ENCODE measurements at regions not wholly inside any gene's neighbourhood (a gene's known extent, or its start where the extent isn't known, plus 50 kb on each side); places are given as distances from the start of the nearest gene placed in this dataset.
"Not testable (repeated sequence)": the region's sequence is repeated elsewhere in the genome, so short reads cannot be mapped to it uniquely, and the experiment has no call there.

GRCh38 chr6:76764057-76764456, 691.6 kb upstream of the IMPG1 start:
- no peaks in the 10 kb centered on the region for H3K27me3 ChIP-seq
- H3K27ac ChIP-seq = peak overlapping the region in 2 of 4 donors; percentile 5 to 26
- DNase-seq = no peak
- no peaks in the 10 kb centered on the region for H3K9me3 ChIP-seq
- no peak overlapping the region for H3K4me3 ChIP-seq
- TF ChIP-seq POLR2A (IDR thresholded peaks at IDR 0.05) (no peak), CTCF (IDR thresholded peaks at IDR 0.05) (no peak)
- no peaks in the 10 kb centered on the region for H3K36me3 ChIP-seq
- no peaks in the 10 kb centered on the region for H3K4me1 ChIP-seq

- no peak for TF ChIP-seq POLR2A (IDR thresholded peaks at IDR 0.05)
- no peak for TF ChIP-seq CTCF (IDR thresholded peaks at IDR 0.05)
- no peaks in the 10 kb centered on the region for H3K9me3 ChIP-seq
- no peak overlapping the region for H3K4me3 ChIP-seq
- no peak for DNase-seq
- no peak overlapping the region for H3K27ac ChIP-seq
- no peaks in the 10 kb centered on the region for H3K27me3 ChIP-seq
- no peaks in the 10 kb centered on the region for H3K4me1 ChIP-seq
- H3K36me3 ChIP-seq = no peaks in the 10 kb centered on the region
Measured at GRCh38 chr6:76752841-76753240, 680.4 kb upstream of the IMPG1 start.

- H3K4me1 ChIP-seq, H3K27ac ChIP-seq, DNase-seq, H3K9me3 ChIP-seq, H3K4me3 ChIP-seq, H3K36me3 ChIP-seq, H3K27me3 ChIP-seq: not testable (repeated sequence)
Measured at GRCh38 chr6:76745388-76745787, 672.9 kb upstream of the IMPG1 start.

GRCh38 chr6:76744151-76744720, 671.8 kb upstream of the IMPG1 start:
- H3K4me1 ChIP-seq, H3K36me3 ChIP-seq, H3K9me3 ChIP-seq, H3K4me3 ChIP-seq, H3K27ac ChIP-seq, DNase-seq, H3K27me3 ChIP-seq: not testable (repeated sequence)

- Histone ChIP-seq H3K27ac (no peak overlapping the region), H3K4me1 (no peaks in the 10 kb centered on the region), H3K36me3 (no peaks in the 10 kb centered on the region), H3K4me3 (no peak overlapping the region), H3K27me3 (no peaks in the 10 kb centered on the region), H3K9me3 (no peaks in the 10 kb centered on the region)
- no peak for TF ChIP-seq POLR2A (IDR thresholded peaks at IDR 0.05)
- TF ChIP-seq CTCF (IDR thresholded peaks at IDR 0.05) = no peak
- DNase-seq = no peak
Measured at GRCh38 chr6:76742919-76743318, 670.5 kb upstream of the IMPG1 start.

GRCh38 chr6:76719449-76719848, 647.0 kb upstream of the IMPG1 start:
- no peaks in the 10 kb centered on the region for H3K27me3 ChIP-seq
- no peaks in the 10 kb centered on the region for H3K36me3 ChIP-seq
- H3K4me3 ChIP-seq = no peak overlapping the region
- no peaks in the 10 kb centered on the region for H3K9me3 ChIP-seq
- DNase-seq = no peak
- no peaks in the 10 kb centered on the region for H3K4me1 ChIP-seq
- H3K27ac ChIP-seq = no peak overlapping the region
- TF ChIP-seq POLR2A (IDR thresholded peaks at IDR 0.05) (no peak), CTCF (IDR thresholded peaks at IDR 0.05) (no peak)

- DNase-seq = no peak
- no peak for TF ChIP-seq POLR2A (IDR thresholded peaks at IDR 0.05)
- no peak for TF ChIP-seq CTCF (IDR thresholded peaks at IDR 0.05)
- Histone ChIP-seq H3K4me3 (no peak overlapping the region), H3K4me1 (no peaks in the 10 kb centered on the region), H3K27ac (no peak overlapping the region), H3K9me3 (no peaks in the 10 kb centered on the region), H3K36me3 (no peaks in the 10 kb centered on the region), H3K27me3 (no peaks in the 10 kb centered on the region)
Measured at GRCh38 chr6:76708641-76709331, 636.3 kb upstream of the IMPG1 start.

Data from Peyer's patch (tissue), 4 donors.